Astrocyte of the hippocampus (primary cell): ENCODE measurements at regions not wholly inside any gene's neighbourhood (a gene's known extent, or its start where the extent isn't known, plus 50 kb on each side); places are given as distances from the start of the nearest gene placed in this dataset.
A peak's percentile ranks its signal among the peaks of the same experiment; 100 is the strongest.

ENCODE experiments used
- DNase-seq: peaks from one replicate; pipeline ENCODE4 v3.0.0; 2011; ENCODE audit warnings: low read depth, low spot score

- no peak for DNase-seq
Observed at GRCh38 chr4:13316354-13316753, 167.8 kb downstream of the RAB28 start.

DNA sequence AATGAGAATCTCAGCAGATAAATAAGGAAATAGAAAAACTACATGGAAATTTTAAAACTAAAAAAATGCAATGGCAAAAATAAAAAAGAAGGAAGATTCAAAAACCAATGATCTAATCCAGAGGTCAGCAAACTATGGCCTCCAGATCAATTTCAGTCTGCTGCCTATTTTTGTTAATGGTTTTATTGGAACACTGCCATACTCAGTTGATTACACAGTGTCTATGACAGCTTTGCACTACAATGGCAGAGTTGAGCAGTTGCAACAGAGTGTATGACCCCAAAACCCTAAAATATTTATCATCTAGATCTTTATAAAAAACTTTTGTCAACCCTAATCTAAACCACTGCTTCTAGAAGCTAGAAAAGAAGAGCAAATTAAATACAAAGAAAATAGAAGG is 170.3 kb downstream of the RAB28 start:
- no peak for DNase-seq

DNA sequence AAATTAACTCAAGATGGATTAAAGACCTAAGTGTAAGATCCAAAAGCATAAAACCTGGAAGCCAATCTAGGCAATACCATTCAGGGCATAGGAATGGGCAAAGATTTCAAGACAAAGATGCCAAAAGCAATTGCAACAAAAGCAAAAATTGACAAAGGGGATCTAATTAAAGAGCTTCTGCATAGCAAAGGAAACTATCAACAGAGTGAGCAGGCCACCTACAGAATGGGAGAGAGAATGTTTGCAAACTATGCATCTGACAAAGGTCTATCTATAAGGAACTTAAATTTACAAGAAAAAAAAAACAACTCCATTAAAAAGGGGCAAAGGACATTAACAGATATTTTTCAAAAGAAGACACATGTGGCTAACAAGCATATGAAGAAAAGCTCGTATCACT is 171.9 kb downstream of the RAB28 start:
- DNase-seq: no peak

DNA sequence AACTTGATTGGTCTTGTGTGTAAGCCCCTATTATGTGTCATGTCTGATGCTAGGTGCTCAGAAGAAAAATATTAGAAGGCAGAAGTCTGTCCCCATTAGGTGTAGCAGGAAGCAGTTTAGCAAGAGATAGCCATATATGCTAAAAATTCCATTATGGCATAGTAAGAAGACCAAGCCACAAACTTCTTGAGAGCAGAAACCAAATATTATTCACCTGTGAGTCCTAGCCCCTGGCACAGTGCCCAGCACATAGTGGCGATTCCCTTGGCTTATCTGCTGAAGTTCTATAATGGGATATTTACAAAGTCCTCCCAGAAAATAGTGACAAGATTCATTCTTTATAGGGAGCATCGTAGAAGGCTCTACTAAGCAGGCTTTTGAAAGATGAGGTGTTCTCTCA is 174.4 kb downstream of the RAB28 start:
- DNase-seq: no peak

DNA sequence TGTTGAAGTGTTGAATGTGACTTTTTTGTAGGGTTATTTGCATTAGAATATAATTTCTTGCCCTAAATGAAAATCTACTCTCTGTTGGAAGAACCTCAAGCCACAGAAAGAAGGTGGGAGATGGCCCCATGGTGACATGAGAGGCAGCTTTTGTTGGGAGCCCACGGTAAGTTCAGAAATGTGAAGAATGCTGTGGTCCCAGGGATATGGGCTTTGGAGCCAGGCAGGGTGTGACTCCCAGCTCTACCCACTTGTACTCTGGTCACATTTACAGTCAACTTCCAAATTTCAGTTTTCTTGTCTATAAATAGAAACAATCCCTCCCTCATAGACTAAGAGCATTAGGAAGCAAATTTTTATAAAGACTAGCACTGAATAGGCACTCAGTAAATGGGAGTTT is 177.8 kb downstream of the RAB28 start:
- peak; percentile 42 for DNase-seq

DNA sequence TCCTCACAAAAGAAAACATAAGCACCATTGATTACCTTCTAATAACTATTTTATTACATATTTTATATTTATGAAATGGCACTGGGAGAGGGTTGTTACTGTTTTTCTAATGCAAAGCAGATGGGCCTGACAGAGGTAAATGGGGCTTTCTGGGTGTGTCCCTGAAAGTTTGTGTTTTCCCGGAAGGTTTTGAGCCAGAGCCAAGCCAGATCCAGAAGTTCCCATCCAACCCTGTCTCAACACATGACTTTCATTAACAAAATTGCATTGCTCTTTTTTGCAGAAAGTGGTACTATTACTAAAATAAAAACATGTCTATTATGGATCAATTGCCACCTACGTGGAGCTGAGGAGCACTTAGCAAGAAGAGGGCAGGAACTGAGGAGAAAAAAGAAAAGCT is 181.3 kb downstream of the RAB28 start:
- DNase-seq: no peak

DNA sequence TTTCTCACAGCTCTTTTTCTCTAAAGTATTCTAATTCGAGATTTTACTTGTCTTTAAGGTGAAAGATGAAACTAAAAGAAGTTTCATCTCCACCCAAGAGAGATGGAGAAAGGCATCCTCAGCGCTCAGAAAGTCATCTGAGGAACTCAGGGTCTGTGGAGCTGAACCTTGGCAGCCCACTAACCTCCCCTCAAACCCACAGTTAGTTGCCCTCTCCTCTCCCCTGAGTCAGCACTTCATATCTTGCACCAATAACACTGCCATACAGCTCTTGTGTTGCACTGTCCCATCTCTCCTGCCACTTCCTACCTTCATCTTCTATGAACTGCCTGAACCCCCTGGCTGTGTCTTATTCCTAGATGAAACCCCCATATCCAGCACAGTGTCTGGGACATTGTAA is 184.8 kb downstream of the RAB28 start:
- DNase-seq: no peak

DNA sequence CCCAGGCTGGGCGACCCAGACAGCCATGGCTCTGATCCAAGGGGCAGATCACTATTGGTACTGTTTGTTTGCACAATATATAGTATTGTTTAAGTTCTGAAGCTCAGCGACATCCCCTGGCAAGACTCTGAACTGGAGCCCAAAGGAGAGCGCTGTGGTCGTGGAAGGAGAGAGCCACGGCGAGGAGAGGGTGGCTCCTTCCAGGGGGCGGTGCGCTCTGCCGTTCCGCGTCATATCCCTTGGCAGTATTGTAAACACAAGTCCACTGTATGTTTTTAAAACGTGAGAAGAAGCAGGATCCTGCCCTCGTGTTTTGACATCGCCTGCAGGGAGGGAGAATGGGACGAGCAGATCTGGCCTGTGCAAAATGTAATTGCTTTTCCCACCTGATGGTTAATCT is 185.5 kb downstream of the RAB28 start:
- DNase-seq: no peak

DNA sequence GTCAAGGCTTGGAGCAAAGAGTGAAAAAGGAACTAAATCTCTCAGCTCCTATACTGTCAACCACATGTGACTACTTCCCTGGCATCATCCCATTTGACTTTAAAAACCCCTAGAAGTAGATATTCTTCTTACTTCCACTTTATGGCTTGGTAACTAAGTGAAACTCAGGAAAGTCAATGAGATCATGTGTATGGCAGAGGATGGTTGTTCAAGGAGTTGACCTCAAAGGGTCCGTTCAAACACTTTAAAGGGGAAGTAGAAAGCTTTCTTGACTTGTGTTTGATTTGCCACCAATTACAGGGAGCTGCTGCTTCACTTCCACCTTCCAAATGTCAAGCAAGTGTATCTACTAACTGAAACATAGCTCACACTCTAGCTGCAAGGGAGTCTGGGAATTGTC is 187.2 kb downstream of the RAB28 start:
- no peak for DNase-seq

GRCh38 chr4:13294961-13295605 is 189.1 kb downstream of the RAB28 start:
- peak; percentile 15 for DNase-seq

DNA sequence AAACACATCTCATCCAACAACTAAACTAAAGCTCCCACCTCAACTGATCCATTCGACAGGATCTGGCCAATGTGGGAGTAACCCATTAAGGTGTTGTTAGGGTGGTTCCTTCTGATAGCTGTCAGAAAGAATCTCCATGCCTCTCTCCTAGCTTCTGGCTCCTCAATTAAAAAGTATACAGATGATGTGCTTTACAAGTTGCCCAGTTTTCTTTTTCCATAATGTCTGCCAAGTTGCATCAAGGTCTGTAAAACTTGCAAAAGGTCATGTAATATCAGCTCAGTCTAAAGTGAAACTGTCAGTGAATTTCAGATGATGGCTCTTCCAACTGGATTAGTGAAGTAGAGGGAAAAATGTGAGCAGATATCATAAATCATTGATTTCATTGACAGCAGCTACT is 191.8 kb downstream of the RAB28 start:
- DNase-seq: no peak

GRCh38 chr4:13289391-13289790 is 194.7 kb downstream of the RAB28 start:
- no peak for DNase-seq

- DNase-seq: no peak
Observed at GRCh38 chr4:13285336-13285735, 198.8 kb downstream of the RAB28 start.

DNA sequence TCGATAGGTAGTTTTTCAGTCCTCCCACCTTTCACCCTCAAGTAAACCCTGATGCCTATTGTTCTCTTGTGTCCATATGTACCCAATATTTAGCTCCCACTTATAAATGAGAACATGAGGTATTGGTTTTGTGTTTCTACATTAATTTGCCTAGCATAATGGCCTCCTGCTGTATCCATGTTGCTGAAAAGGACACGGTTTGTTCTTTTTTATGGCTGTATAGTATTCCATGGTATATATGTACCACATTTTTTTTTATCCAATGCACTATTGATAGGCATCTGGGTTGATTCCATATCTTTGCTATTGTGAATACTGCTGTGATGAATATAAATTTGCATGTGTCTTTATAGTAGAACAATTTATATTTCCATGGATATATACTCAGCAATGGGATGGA is 199.2 kb downstream of the RAB28 start:
- no peak for DNase-seq

DNA sequence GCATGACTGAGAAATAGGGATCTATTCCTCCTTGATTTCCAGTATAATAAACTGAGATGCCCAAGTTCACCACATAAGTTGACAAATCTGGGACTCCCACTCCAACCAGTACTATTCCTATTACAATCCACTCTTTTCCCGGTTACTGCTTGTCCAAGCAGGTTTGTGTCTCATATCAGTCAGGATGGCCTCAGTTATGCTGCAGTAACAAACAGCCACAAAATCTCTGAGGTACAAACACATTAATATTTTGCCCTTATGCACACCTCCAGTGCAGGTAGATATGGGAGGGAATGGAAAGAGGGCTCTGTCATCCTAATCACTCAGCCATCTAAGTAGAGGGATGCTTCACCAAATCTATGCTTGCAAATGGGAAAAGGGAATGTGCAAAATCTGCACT is 207.8 kb downstream of the RAB28 start:
- DNase-seq: no peak

GRCh38 chr4:13268703-13269102 is 215.4 kb downstream of the RAB28 start:
- no peak for DNase-seq

DNA sequence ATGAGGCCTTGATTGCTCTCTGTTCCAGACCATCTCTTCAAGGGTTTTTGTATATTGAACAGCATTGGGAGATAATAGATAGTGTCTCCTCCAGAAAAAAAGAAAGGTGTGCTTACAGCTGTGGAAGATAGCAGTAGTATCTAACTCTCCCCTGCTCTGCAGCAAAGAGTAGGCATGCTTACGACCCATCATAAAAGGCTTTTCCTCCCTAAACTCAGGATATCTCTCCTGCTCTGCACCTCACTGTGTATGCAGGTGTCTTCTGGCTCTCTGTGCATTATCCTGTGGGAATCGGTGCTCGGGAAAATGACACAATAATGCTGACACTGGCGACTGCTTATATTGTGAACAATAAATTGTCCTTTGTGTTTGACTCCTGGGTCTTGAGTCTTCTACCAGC is 216.0 kb downstream of the RAB28 start:
- no peak for DNase-seq

- peak; percentile 23 for DNase-seq
Observed at GRCh38 chr4:13267091-13267490, 217.0 kb downstream of the RAB28 start.

DNA sequence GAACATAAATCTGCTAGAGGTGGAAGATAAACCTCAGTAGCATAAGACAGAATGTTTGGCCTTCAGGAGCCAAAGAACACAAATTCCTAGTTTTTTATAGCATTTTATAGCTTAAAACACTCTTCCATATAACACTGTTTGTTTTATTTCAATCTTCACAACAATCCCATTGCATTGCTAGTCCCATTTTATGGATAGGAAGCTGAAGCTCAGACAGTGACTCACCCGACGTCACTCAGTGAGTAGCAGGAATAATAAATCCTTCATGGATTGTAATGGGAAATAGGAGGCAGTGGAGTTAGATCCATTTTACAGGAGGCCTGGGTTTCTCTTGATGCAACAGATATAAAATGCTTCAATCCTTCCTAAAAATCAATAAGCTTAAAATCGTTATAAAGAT is 217.5 kb downstream of the RAB28 start:
- no peak for DNase-seq

DNA sequence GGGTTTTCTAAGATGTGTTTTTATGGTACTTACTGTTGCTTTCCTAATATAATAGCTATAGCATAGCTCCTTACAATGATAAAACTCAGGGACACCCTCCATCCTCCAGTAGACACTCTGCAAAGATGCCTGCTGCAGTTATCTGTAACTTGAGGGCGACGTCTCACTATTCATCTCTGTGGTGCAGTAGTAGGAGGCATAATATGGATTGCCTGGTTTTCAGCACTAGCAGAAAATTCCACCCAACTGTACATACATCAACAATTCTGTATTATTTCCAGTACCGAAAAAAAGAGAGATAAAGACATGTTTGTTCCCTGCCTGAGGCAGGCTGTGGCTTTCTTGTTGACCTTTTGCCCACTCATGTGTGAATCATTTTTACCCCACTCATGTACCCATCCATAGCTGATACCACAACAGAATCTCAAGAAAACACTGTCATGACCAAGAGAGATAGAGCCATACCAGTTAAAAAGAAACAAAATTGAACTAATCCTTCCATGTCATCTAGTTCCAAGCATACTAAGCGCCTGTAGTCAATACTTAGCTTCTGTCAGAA is 220.1 kb downstream of the RAB28 start:
- peak; percentile 2 for DNase-seq

- no peak for DNase-seq
Observed at GRCh38 chr4:13262816-13263215, 221.3 kb downstream of the RAB28 start.

GRCh38 chr4:13261486-13262257 is 222.5 kb downstream of the RAB28 start:
- peak; percentile 76 for DNase-seq

DNA sequence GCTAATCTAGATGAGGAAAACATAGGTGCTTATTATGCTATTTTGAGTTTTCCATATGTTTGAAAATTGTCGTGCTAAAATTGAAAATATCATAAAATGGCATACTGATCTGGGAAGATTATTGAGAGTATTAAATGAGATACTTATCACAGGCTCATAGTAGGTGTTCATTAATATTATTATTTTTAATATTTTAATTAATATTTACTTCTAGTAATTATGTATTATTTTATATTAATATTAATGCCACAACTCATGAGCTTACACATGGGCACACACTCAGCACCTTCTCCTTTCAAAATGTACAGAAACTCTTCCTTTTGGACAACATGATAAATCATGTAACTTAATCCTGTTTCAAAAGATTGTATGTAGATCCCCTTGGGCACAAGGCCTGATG is 223.6 kb downstream of the RAB28 start:
- DNase-seq: no peak
